ENCODE measurements at regions not wholly inside any gene's neighbourhood (a gene's known extent, or its start where the extent isn't known, plus 50 kb on each side); places are given as distances from the start of the nearest gene placed in this dataset.
"Not testable (repeated sequence)": the region's sequence is repeated elsewhere in the genome, so short reads cannot be mapped to it uniquely, and the experiment has no call there.

GRCh38 chr11:109480251-109480650 is 58.3 kb downstream of the C11orf87 start:
- DNase-seq = no peak

GRCh38 chr11:109486129-109486528 is 64.1 kb downstream of the C11orf87 start:
- no peak for DNase-seq

GRCh38 chr11:109490953-109491635 is 69.1 kb downstream of the C11orf87 start:
- DNase-seq = no peak

GRCh38 chr11:109506115-109506514 is 84.1 kb downstream of the C11orf87 start:
- DNase-seq = no peak

GRCh38 chr11:109507331-109507730 is 85.3 kb downstream of the C11orf87 start:
- no peak for DNase-seq

GRCh38 chr11:109507836-109508561 is 86.0 kb downstream of the C11orf87 start:
- no peak for DNase-seq

GRCh38 chr11:109508943-109509342 is 87.0 kb downstream of the C11orf87 start:
- DNase-seq = no peak

- DNase-seq = no peak
These were observed 88.3 kb downstream of the C11orf87 start for GRCh38 chr11:109510316-109510715.

- no peak for DNase-seq
These were observed 89.6 kb downstream of the C11orf87 start for GRCh38 chr11:109511598-109511997.

GRCh38 chr11:109512249-109512648 is 90.3 kb downstream of the C11orf87 start:
- no peak for DNase-seq

GRCh38 chr11:109512680-109513079 is 90.7 kb downstream of the C11orf87 start:
- peak; percentile 66 for DNase-seq

GRCh38 chr11:109514313-109515018 is 92.5 kb downstream of the C11orf87 start:
- DNase-seq = peak; percentile 7

GRCh38 chr11:109519253-109519652 is 97.3 kb downstream of the C11orf87 start:
- DNase-seq = no peak

- no peak for DNase-seq
These were observed 99.6 kb downstream of the C11orf87 start for GRCh38 chr11:109521571-109522086.

- DNase-seq = no peak
These were observed 100.2 kb downstream of the C11orf87 start for GRCh38 chr11:109522116-109522755.

GRCh38 chr11:109525636-109526035 is 103.6 kb downstream of the C11orf87 start:
- DNase-seq = not testable (repeated sequence)

GRCh38 chr11:109526061-109526460 is 104.1 kb downstream of the C11orf87 start:
- DNase-seq = no peak

- no peak for DNase-seq
These were observed 104.9 kb downstream of the C11orf87 start for GRCh38 chr11:109526931-109527330.

- no peak for DNase-seq
These were observed 105.5 kb downstream of the C11orf87 start for GRCh38 chr11:109527496-109527895.

GRCh38 chr11:109547356-109548027 is 125.5 kb downstream of the C11orf87 start:
- no peak for DNase-seq

- DNase-seq = no peak
These were observed 130.4 kb downstream of the C11orf87 start for GRCh38 chr11:109552376-109552775.

GRCh38 chr11:109553284-109553683 is 131.3 kb downstream of the C11orf87 start:
- DNase-seq = no peak

GRCh38 chr11:109554951-109555350 is 133.0 kb downstream of the C11orf87 start:
- no peak for DNase-seq
